Femur (tissue), 1 donor: ENCODE measurements at regions not wholly inside any gene's neighbourhood (a gene's known extent, or its start where the extent isn't known, plus 50 kb on each side); places are given as distances from the start of the nearest gene placed in this dataset.
"Not testable (repeated sequence)": the region's sequence is repeated elsewhere in the genome, so short reads cannot be mapped to it uniquely, and the experiment has no call there.

ENCODE experiments used
- DNase-seq: peaks from one replicate; pipeline ENCODE4 v3.0.0-alpha.2; 2017

- no peak for DNase-seq
Measured at GRCh38 chr2:16228471-16228870, 288.1 kb downstream of the MYCN start.

- DNase-seq, result no peak
Measured at GRCh38 chr2:16227811-16228462, 287.6 kb downstream of the MYCN start.

GRCh38 chr2:16226943-16227664 lies 286.8 kb downstream of the MYCN start:
- DNase-seq, result peak; percentile 66

- no peak for DNase-seq
Measured at GRCh38 chr2:16226381-16226780, 286.0 kb downstream of the MYCN start.

GRCh38 chr2:16225545-16225944 lies 285.2 kb downstream of the MYCN start:
- no peak for DNase-seq

- DNase-seq, result no peak
Measured at GRCh38 chr2:16225071-16225470, 284.7 kb downstream of the MYCN start.

GRCh38 chr2:16224298-16225045 lies 284.1 kb downstream of the MYCN start:
- DNase-seq, result no peak

GRCh38 chr2:16223841-16224177 lies 283.5 kb downstream of the MYCN start:
- DNase-seq, result no peak

- DNase-seq, result no peak
Measured at GRCh38 chr2:16223161-16223840, 283.0 kb downstream of the MYCN start.

GRCh38 chr2:16222326-16222725 lies 282.0 kb downstream of the MYCN start:
- no peak for DNase-seq

GRCh38 chr2:16221461-16222010 lies 281.2 kb downstream of the MYCN start:
- DNase-seq, result no peak

- DNase-seq, result no peak
Measured at GRCh38 chr2:16219292-16219975, 279.1 kb downstream of the MYCN start.

- DNase-seq, result peak; percentile 23
Measured at GRCh38 chr2:16218625-16219024, 278.3 kb downstream of the MYCN start.

- DNase-seq, result no peak
Measured at GRCh38 chr2:16218161-16218560, 277.8 kb downstream of the MYCN start.

- not testable (repeated sequence) for DNase-seq
Measured at GRCh38 chr2:16217741-16218140, 277.4 kb downstream of the MYCN start.

- no peak for DNase-seq
Measured at GRCh38 chr2:16217291-16217690, 276.9 kb downstream of the MYCN start.

GRCh38 chr2:16216558-16216945 lies 276.2 kb downstream of the MYCN start:
- DNase-seq, result no peak

- peak; percentile 39 for DNase-seq
Measured at GRCh38 chr2:16215902-16216557, 275.7 kb downstream of the MYCN start.

GRCh38 chr2:16214861-16215260 lies 274.5 kb downstream of the MYCN start:
- no peak for DNase-seq

- no peak for DNase-seq
Measured at GRCh38 chr2:16214391-16214790, 274.0 kb downstream of the MYCN start.

GRCh38 chr2:16212321-16212720 lies 272.0 kb downstream of the MYCN start:
- no peak for DNase-seq

GRCh38 chr2:16211341-16211740 lies 271.0 kb downstream of the MYCN start:
- no peak for DNase-seq
